Vagina (tissue), 2 donors: ENCODE measurements at regions not wholly inside any gene's neighbourhood (a gene's known extent, or its start where the extent isn't known, plus 50 kb on each side); places are given as distances from the start of the nearest gene placed in this dataset.

Experiments
- DNase-seq, 2 donors: peaks; one replicate each; pipeline ENCODE4 v3.0.0-alpha.2; 2017; ENCODE audit errors: extremely low spot score in 2 of 2
- H3K27ac ChIP-seq: fragments of 200-600 bp; sonication (generic); one replicate; pipeline ENCODE4 v1.5.1; 2019
- H3K27me3 ChIP-seq: fragments of 200-600 bp; sonication (generic); one replicate; pipeline ENCODE4 v1.5.1; 2019
- H3K36me3 ChIP-seq, 2 donors: fragments of 200-600 bp; sonication (generic); one replicate each; pipeline ENCODE4 v1.5.1; 2017 to 2019
- H3K4me1 ChIP-seq: fragments of 200-600 bp; sonication (generic); one replicate; pipeline ENCODE4 v1.5.1; 2019
- H3K4me3 ChIP-seq, 2 donors: fragments of 200-600 bp; sonication (generic); 1 replicate in 1 of 2; 2 replicates in 1 of 2; pipeline ENCODE4 v1.5.1; 2016 to 2019
- H3K9me3 ChIP-seq: fragments of 200-600 bp; sonication (generic); one replicate; pipeline ENCODE4 v1.5.1; 2019
- POLR2A ChIP-seq, 2 donors: fragments of 450-650 bp; IDR thresholded peaks; one replicate each; pipeline ENCODE4 v1.6.1; 2017; ENCODE audit warnings: antibody characterized with exemption in 2 of 2, mild to moderate bottlenecking in 2 of 2, moderate library complexity in 2 of 2
- POLR2AphosphoS5 ChIP-seq, 2 donors: sonication (generic); formaldehyde crosslinking; IDR thresholded peaks; one replicate each; pipeline ENCODE4 v1.9.0; 2017; ENCODE audit warnings: antibody characterized with exemption in 2 of 2, mild to moderate bottlenecking in 2 of 2, low read depth in 1 of 2; ENCODE audit not compliant: insufficient read depth in 1 of 2
- intact Hi-C: fragments of 100-400 bp; cut with DNase I; formaldehyde crosslinking; loops from one replicate; pipeline ENCODE4 v1.15.1; 2023
- TF ChIP-seq, protein P1 (sequence below), 3 experiments: fragments of 450-650 bp in 2 of 3; fragments of 200-600 bp in 1 of 3; sonication (generic) in 1 of 3; IDR thresholded peaks; one replicate each; pipeline ENCODE4 v1.5.1; 2017 to 2019; ENCODE audit warnings: antibody characterized with exemption in 3 of 3, mild to moderate bottlenecking in 2 of 3, moderate library complexity in 2 of 3

- Histone ChIP-seq H3K4me1 (no peaks in the 10 kb centered on the region), H3K4me3 (no peak overlapping the region), H3K9me3 (no peaks in the 10 kb centered on the region), H3K27ac (no peak overlapping the region), H3K36me3 (no peaks in the 10 kb centered on the region), H3K27me3 (no peaks in the 10 kb centered on the region)
- no peak for DNase-seq
- TF ChIP-seq, protein P1, sequence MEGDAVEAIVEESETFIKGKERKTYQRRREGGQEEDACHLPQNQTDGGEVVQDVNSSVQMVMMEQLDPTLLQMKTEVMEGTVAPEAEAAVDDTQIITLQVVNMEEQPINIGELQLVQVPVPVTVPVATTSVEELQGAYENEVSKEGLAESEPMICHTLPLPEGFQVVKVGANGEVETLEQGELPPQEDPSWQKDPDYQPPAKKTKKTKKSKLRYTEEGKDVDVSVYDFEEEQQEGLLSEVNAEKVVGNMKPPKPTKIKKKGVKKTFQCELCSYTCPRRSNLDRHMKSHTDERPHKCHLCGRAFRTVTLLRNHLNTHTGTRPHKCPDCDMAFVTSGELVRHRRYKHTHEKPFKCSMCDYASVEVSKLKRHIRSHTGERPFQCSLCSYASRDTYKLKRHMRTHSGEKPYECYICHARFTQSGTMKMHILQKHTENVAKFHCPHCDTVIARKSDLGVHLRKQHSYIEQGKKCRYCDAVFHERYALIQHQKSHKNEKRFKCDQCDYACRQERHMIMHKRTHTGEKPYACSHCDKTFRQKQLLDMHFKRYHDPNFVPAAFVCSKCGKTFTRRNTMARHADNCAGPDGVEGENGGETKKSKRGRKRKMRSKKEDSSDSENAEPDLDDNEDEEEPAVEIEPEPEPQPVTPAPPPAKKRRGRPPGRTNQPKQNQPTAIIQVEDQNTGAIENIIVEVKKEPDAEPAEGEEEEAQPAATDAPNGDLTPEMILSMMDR (IDR thresholded peaks at IDR 0.05), result no peak
- TF ChIP-seq POLR2AphosphoS5 (IDR thresholded peaks at IDR 0.05; ENCODE audit: insufficient read depth in 1 of 2, low read depth in 1 of 2) (no peak), POLR2A (IDR thresholded peaks at IDR 0.05) (no peak)
- intact Hi-C loops, result no loop called here
Observed at GRCh38 chr2:7950035-7950612, 731.7 kb upstream of the ID2 start.

- TF ChIP-seq, protein P1 (IDR thresholded peaks at IDR 0.05), result no peak
- no peak for TF ChIP-seq POLR2A (IDR thresholded peaks at IDR 0.05)
- TF ChIP-seq POLR2AphosphoS5 (IDR thresholded peaks at IDR 0.05; ENCODE audit: insufficient read depth in 1 of 2, low read depth in 1 of 2), result no peak
- Histone ChIP-seq H3K27me3 (no peaks in the 10 kb centered on the region), H3K9me3 (no peaks in the 10 kb centered on the region), H3K4me3 (no peak overlapping the region), H3K4me1 (no peaks in the 10 kb centered on the region), H3K36me3 (no peaks in the 10 kb centered on the region), H3K27ac (no peak overlapping the region)
- intact Hi-C loops, result no loop called here
- no peak for DNase-seq
Observed at GRCh38 chr2:7951001-7951400, 730.9 kb upstream of the ID2 start.

- TF ChIP-seq, protein P1 (IDR thresholded peaks at IDR 0.05), result no peak
- TF ChIP-seq POLR2A (IDR thresholded peaks at IDR 0.05), result no peak
- no peak for TF ChIP-seq POLR2AphosphoS5 (IDR thresholded peaks at IDR 0.05; ENCODE audit: insufficient read depth in 1 of 2, low read depth in 1 of 2)
- H3K27ac ChIP-seq, result no peak overlapping the region
- H3K9me3 ChIP-seq, result no peaks in the 10 kb centered on the region
- no peak for DNase-seq
- no peaks in the 10 kb centered on the region for H3K27me3 ChIP-seq
- no peaks in the 10 kb centered on the region for H3K36me3 ChIP-seq
- no peak overlapping the region for H3K4me3 ChIP-seq
- no peaks in the 10 kb centered on the region for H3K4me1 ChIP-seq
- intact Hi-C loops, result no loop called here
Observed at GRCh38 chr2:7951490-7951889, 730.4 kb upstream of the ID2 start.

GRCh38 chr2:7952046-7952745 is 729.7 kb upstream of the ID2 start:
- no peak for DNase-seq
- Histone ChIP-seq H3K27me3 (no peaks in the 10 kb centered on the region), H3K4me3 (no peak overlapping the region), H3K9me3 (no peaks in the 10 kb centered on the region), H3K36me3 (no peaks in the 10 kb centered on the region), H3K27ac (no peak overlapping the region), H3K4me1 (no peaks in the 10 kb centered on the region)
- intact Hi-C loops, result no loop called here
- TF ChIP-seq POLR2AphosphoS5 (IDR thresholded peaks at IDR 0.05; ENCODE audit: insufficient read depth in 1 of 2, low read depth in 1 of 2), result no peak
- TF ChIP-seq, protein P1 (IDR thresholded peaks at IDR 0.05), result no peak
- TF ChIP-seq POLR2A (IDR thresholded peaks at IDR 0.05), result no peak

- intact Hi-C loops, result no loop called here
- Histone ChIP-seq H3K36me3 (no peaks in the 10 kb centered on the region), H3K27me3 (no peaks in the 10 kb centered on the region), H3K4me3 (no peak overlapping the region), H3K27ac (no peak overlapping the region), H3K4me1 (no peaks in the 10 kb centered on the region), H3K9me3 (no peaks in the 10 kb centered on the region)
- TF ChIP-seq POLR2A (IDR thresholded peaks at IDR 0.05), result no peak
- no peak for TF ChIP-seq POLR2AphosphoS5 (IDR thresholded peaks at IDR 0.05; ENCODE audit: insufficient read depth in 1 of 2, low read depth in 1 of 2)
- TF ChIP-seq, protein P1 (IDR thresholded peaks at IDR 0.05), result no peak
- DNase-seq, result no peak
Observed at GRCh38 chr2:7953195-7953594, 728.7 kb upstream of the ID2 start.
